Right atrium auricular region (tissue), 2 donors: ENCODE measurements at regions not wholly inside any gene's neighbourhood (a gene's known extent, or its start where the extent isn't known, plus 50 kb on each side); places are given as distances from the start of the nearest gene placed in this dataset.

Experiments used
- DNase-seq: peaks from one replicate; pipeline ENCODE4 v3.0.0-alpha.2; 2019; ENCODE audit warnings: low spot score
- H3K27ac ChIP-seq, 2 donors: fragments of 200-600 bp; sonication (generic); 1 replicate in 1 of 2; 2 replicates in 1 of 2; pipeline ENCODE4 v1.5.1; 2016 to 2019
- H3K27me3 ChIP-seq, 2 donors: fragments of 200-600 bp; sonication (generic); one replicate each; pipeline versions ENCODE4 v1.5.1 to v1.6.0; 2017 to 2019
- H3K36me3 ChIP-seq: fragments of 200-600 bp; sonication (generic); one replicate; pipeline ENCODE4 v1.5.1; 2016
- H3K4me1 ChIP-seq, 2 donors: fragments of 200-600 bp; sonication (generic); one replicate each; pipeline versions ENCODE4 v1.5.1 to v1.6.0; 2017 to 2019
- H3K4me3 ChIP-seq, 2 donors: fragments of 200-600 bp; sonication (generic); 1 replicate in 1 of 2; 2 replicates in 1 of 2; pipeline ENCODE4 v1.5.1; 2017 to 2019; ENCODE audit warnings: mild to moderate bottlenecking in 1 of 2, moderate library complexity in 1 of 2
- H3K9me3 ChIP-seq, 2 donors: fragments of 200-600 bp; sonication (generic); one replicate each; pipeline ENCODE4 v1.5.1; 2019
- CTCF ChIP-seq, 2 donors: fragments of 200-600 bp; sonication (generic); IDR thresholded peaks; one replicate each; pipeline ENCODE4 v1.5.1; 2019; ENCODE audit warnings: antibody characterized with exemption in 2 of 2

GRCh38 chr2:35462226-35462998 lies 893.2 kb upstream of the CRIM1 start:
- Histone ChIP-seq H3K27me3 (no peaks in the 10 kb centered on the region), H3K4me3 (no peak overlapping the region), H3K36me3 (no peaks in the 10 kb centered on the region), H3K4me1 (no peaks in the 10 kb centered on the region), H3K27ac (no peak overlapping the region), H3K9me3 (no peaks in the 10 kb centered on the region)
- no peak for DNase-seq
- TF ChIP-seq CTCF (IDR thresholded peaks at IDR 0.05), result no peak

GRCh38 chr2:35461406-35461805 lies 894.2 kb upstream of the CRIM1 start:
- Histone ChIP-seq H3K9me3 (no peaks in the 10 kb centered on the region), H3K4me3 (no peak overlapping the region), H3K4me1 (no peaks in the 10 kb centered on the region), H3K27me3 (no peaks in the 10 kb centered on the region), H3K27ac (no peak overlapping the region), H3K36me3 (no peaks in the 10 kb centered on the region)
- DNase-seq, result no peak
- no peak for TF ChIP-seq CTCF (IDR thresholded peaks at IDR 0.05)

GRCh38 chr2:35454966-35455638 lies 900.5 kb upstream of the CRIM1 start:
- H3K4me3 ChIP-seq, result no peak overlapping the region
- no peak for TF ChIP-seq CTCF (IDR thresholded peaks at IDR 0.05)

GRCh38 chr2:35447821-35448220 lies 907.8 kb upstream of the CRIM1 start:
- Histone ChIP-seq H3K27me3 (no peaks in the 10 kb centered on the region), H3K27ac (no peak overlapping the region)
- TF ChIP-seq CTCF (IDR thresholded peaks at IDR 0.05), result no peak

More at GRCh38 chr2:35454966-35455638, 900.5 kb upstream of the CRIM1 start:
- Histone ChIP-seq H3K27ac (no peak overlapping the region), H3K9me3 (no peaks in the 10 kb centered on the region), H3K27me3 (no peaks in the 10 kb centered on the region), H3K36me3 (no peaks in the 10 kb centered on the region), H3K4me1 (no peaks in the 10 kb centered on the region)
- DNase-seq, result no peak

GRCh38 chr2:35447215-35447614 lies 908.4 kb upstream of the CRIM1 start:
- H3K27ac ChIP-seq, result no peak overlapping the region
- H3K4me3 ChIP-seq, result no peak overlapping the region
- TF ChIP-seq CTCF (IDR thresholded peaks at IDR 0.05), result no peak
- no peaks in the 10 kb centered on the region for H3K27me3 ChIP-seq
- no peaks in the 10 kb centered on the region for H3K36me3 ChIP-seq
- no peak for DNase-seq
- no peaks in the 10 kb centered on the region for H3K4me1 ChIP-seq
- no peaks in the 10 kb centered on the region for H3K9me3 ChIP-seq

More at GRCh38 chr2:35447821-35448220, 907.8 kb upstream of the CRIM1 start:
- Histone ChIP-seq H3K9me3 (no peaks in the 10 kb centered on the region), H3K4me3 (no peak overlapping the region), H3K36me3 (no peaks in the 10 kb centered on the region), H3K4me1 (no peaks in the 10 kb centered on the region)
- DNase-seq, result no peak
